HG03196 (cell line): ENCODE measurements at regions not wholly inside any gene's neighbourhood (a gene's known extent, or its start where the extent isn't known, plus 50 kb on each side); places are given as distances from the start of the nearest gene placed in this dataset.
"Not testable (repeated sequence)": the region's sequence is repeated elsewhere in the genome, so short reads cannot be mapped to it uniquely, and the experiment has no call there.

ENCODE experiments used
- ATAC-seq: cut with Tn5 transposase; IDR thresholded peaks from one replicate; pipeline ENCODE4 v1.9.1; 2021; ENCODE audit not compliant: unreplicated experiment

GRCh38 chr4:151865312-151865711, 104.5 kb upstream of the GATB start:
- no peak for ATAC-seq

GRCh38 chr4:151864068-151864467, 103.3 kb upstream of the GATB start:
- ATAC-seq = no peak

- no peak for ATAC-seq
These were observed 102.0 kb upstream of the GATB start for GRCh38 chr4:151862766-151863165.

DNA sequence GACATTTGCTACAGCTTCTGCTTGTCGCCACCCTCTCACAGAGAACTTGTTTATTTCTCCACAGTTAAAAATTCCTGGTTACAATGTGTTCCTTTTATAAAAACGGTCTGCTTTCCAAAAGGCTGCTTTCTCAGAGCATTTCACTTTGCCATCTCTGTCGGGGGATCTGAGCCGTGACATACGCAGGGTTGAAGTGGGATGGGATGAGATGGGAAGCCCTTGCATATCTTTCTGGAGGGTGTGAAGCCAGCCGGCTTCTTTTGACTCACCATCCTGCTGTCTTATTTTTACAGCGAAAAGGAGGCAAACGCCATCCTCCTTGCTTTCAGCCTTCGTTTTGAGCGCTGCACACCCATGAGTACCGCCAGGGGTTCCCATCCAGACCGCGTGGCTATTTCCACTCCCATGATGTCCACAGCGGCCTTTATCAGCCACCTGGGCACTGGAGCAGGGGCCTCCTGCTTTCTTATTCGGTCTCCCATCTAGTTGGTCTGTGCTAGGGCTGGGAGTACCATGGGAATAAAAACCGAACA, 99.8 kb upstream of the GATB start:
- ATAC-seq = no peak

- ATAC-seq = no peak
These were observed 98.8 kb upstream of the GATB start for GRCh38 chr4:151859641-151860040.

- no peak for ATAC-seq
These were observed 97.5 kb upstream of the GATB start for GRCh38 chr4:151858356-151858755.

DNA sequence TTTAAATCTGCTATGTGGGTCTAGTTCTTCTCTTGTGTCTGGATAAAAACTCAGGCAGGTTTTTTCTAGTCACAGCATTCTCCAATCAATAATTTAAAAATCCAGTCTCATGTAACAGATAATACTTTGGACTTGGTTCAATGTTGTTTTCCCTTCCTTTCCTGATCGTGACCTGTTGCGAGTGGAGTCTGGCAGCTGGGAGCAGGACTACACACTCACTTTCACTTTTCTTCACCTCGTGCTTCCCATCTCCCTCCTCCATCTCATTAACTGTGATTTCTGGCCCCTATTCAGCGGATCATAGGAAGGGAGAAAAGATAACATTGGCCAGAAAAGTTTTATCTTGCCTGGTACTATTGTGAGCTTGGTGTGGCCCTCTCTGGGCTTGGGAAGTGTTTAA, 96.6 kb upstream of the GATB start:
- no peak for ATAC-seq

DNA sequence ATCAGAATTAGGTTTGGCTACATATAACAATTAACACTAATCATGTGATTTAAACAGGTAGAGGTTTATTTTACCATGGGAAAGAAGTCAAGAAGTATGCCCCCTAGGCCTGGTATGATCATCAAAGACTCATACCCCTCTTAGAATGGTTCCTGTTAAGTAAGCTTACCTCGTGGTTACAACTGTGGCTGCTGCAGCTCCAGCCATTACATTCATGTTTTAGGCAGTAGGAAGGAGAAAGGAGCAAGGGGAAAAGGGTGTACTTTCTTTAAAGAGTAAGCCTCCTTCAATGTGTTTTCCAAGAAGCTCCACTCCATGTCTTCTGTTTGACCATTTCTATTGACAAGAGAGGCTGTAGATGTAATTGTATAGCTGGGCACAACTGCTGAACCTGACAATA, 94.9 kb upstream of the GATB start:
- no peak for ATAC-seq

GRCh38 chr4:151854731-151855130, 93.9 kb upstream of the GATB start:
- no peak for ATAC-seq

- no peak for ATAC-seq
These were observed 92.2 kb upstream of the GATB start for GRCh38 chr4:151853034-151853433.

GRCh38 chr4:151852202-151852601, 91.4 kb upstream of the GATB start:
- ATAC-seq = no peak

DNA sequence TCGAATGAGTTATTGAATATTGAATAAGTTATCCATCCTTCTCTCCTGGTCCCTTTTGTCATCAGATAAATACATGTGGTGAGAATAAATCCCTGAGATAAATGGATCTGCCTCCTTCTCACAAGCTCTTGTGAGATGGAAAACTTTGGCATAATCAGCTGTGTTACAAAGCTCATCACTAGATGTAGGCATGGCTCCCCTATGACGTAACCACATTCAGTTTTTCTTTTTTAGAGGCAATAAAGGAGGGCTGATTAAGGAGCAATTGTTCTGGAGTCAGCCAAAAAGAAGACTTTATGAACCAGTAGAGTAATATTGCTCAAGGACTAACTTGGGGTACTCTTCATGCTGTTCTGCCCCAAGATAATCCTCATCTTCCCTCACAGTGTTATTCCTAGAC, 90.5 kb upstream of the GATB start:
- ATAC-seq = no peak

DNA sequence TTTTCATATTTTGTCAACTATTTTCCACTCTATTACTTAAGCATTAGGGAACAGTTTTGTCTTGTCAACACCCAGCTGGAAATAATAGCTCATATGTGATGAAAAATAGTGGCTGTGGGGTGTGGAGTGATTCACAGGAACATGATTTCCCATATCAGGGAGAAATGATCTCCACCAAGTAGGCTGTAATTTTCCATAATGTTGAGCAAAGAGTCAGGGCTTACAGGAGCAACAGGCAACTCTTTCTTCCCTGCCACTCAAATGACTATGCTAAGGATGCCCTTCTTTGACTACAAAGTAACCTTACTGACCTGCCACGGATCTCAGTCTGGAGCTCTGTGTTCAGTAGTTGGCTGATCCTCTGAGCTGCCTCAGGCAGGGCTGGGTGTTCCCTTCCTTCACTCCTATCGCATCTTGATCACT, 90.0 kb upstream of the GATB start:
- ATAC-seq = no peak

GRCh38 chr4:151845551-151845950, 84.7 kb upstream of the GATB start:
- not testable (repeated sequence) for ATAC-seq

DNA sequence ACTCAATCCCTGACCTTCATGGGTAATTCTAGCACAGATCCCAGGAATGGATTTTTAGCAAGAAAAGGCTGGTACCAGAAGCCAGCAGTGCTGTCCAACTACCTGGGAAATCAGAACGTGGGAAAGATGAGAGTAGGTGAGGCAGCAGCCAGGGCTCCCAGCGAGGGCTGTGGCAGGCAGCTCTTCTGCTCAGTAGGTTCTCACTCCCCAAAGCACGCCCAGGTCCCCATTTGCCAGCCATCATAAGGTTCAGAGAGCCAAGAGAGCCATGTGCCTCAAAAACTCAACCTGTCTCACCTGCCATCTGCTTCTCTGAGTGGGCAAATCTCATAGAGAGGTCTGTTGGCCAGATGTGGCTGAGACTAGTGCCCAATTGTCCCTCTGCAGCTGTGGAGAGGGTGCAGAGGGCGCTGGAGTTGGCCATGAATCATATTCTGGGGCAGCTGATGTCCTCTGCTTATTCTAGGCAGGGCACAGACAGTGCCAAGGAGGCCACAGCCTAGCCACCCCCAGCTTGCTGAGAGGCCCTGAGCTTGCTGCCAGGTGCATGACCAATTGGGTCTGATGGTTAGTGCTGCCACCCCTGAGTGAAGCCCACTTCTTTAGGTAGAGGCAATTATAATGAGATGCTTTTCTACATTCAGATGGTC, 81.7 kb upstream of the GATB start:
- ATAC-seq = no peak

- no peak for ATAC-seq
These were observed 80.3 kb upstream of the GATB start for GRCh38 chr4:151841107-151841506.

- ATAC-seq = no peak
These were observed 74.7 kb upstream of the GATB start for GRCh38 chr4:151835467-151835866.

GRCh38 chr4:151833174-151833573, 72.4 kb upstream of the GATB start:
- no peak for ATAC-seq

DNA sequence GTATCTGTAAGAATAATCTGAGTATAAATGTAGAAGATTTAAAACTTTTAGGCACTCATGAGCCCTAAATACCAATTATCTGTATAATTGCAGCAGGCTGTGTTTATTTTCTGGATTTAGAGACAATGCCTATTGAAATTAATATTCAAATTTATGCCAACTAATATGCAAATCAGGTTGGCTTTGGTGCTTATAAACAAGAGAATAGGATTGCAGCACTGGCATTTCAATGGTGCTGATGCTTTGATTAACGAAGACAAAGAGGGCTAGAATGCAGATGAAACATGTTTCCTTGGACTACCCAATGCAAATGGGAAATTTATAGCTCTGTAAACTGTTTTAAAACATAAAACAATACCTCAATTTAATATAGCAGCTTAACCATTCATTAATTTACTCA, 70.7 kb upstream of the GATB start:
- no peak for ATAC-seq

DNA sequence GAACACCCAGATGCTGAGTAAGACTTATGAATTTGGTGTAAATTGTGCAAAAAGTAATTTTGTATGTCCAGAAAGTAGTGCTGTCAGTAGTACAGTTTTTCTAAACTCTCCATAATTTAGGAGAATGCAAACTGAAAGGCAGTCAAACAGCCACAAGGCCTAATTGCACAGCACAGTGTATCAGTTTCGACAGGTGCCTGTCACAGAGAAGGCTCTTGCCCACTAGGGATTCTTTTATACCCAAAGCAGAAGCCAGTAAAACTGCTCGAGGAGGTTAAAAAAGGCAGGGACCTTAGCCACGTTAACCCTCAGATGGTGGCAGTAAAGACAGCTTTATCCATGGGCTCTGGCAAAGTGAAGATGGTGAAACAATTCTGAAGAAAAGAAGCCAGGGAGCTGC, 69.4 kb upstream of the GATB start:
- ATAC-seq = no peak

GRCh38 chr4:151829309-151829708, 68.5 kb upstream of the GATB start:
- ATAC-seq = no peak

GRCh38 chr4:151824656-151825055, 63.8 kb upstream of the GATB start:
- no peak for ATAC-seq

DNA sequence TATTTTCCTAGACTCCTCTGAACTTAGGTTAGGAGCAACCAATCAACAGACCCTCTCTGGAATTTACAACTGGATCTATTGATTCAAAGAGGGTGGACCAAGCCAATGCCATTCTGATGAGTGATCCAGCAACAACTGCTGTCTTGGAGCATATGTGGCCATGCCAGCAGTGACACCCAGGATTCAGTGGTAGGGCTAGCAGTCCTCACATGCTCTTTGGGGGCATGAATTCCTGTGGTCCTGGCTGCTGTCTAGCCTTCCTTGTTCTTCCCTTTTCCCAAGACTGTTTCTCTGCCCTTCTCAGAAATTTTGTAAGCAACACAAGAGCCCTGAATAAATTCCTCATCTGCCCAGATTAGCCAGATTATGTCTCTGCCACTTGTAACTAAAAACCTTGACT, 61.5 kb upstream of the GATB start:
- no peak for ATAC-seq
